ENCODE measurements at regions not wholly inside any gene's neighbourhood (a gene's known extent, or its start where the extent isn't known, plus 50 kb on each side); places are given as distances from the start of the nearest gene placed in this dataset.

GRCh38 chr10:50946991-50947781 is 61.8 kb upstream of the A1CF start:
- no peak for TF ChIP-seq ZFP30 (CRISPR knock-in tag; IDR thresholded peaks at IDR 0.05)
- TF ChIP-seq PATZ1 (CRISPR knock-in tag; IDR thresholded peaks at IDR 0.05; ENCODE audit: borderline replicate concordance): no peak
- no peak for TF ChIP-seq ISL1 (CRISPR knock-in tag; IDR thresholded peaks at IDR 0.05)
- no peak for TF ChIP-seq ZNF565 (CRISPR knock-in tag; conservative IDR thresholded peaks at IDR 0.05; ENCODE audit: low read depth)
- TF ChIP-seq, protein P1, sequence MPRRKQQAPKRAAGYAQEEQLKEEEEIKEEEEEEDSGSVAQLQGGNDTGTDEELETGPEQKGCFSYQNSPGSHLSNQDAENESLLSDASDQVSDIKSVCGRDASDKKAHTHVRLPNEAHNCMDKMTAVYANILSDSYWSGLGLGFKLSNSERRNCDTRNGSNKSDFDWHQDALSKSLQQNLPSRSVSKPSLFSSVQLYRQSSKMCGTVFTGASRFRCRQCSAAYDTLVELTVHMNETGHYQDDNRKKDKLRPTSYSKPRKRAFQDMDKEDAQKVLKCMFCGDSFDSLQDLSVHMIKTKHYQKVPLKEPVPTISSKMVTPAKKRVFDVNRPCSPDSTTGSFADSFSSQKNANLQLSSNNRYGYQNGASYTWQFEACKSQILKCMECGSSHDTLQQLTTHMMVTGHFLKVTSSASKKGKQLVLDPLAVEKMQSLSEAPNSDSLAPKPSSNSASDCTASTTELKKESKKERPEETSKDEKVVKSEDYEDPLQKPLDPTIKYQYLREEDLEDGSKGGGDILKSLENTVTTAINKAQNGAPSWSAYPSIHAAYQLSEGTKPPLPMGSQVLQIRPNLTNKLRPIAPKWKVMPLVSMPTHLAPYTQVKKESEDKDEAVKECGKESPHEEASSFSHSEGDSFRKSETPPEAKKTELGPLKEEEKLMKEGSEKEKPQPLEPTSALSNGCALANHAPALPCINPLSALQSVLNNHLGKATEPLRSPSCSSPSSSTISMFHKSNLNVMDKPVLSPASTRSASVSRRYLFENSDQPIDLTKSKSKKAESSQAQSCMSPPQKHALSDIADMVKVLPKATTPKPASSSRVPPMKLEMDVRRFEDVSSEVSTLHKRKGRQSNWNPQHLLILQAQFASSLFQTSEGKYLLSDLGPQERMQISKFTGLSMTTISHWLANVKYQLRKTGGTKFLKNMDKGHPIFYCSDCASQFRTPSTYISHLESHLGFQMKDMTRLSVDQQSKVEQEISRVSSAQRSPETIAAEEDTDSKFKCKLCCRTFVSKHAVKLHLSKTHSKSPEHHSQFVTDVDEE (CRISPR knock-in tag; IDR thresholded peaks at IDR 0.05): no peak

Data from SK-N-SH treated with all-trans-retinoic acid at 6 μM for 48 hours (cell line).